ENCODE measurements at regions not wholly inside any gene's neighbourhood (a gene's known extent, or its start where the extent isn't known, plus 50 kb on each side); places are given as distances from the start of the nearest gene placed in this dataset.

DNA sequence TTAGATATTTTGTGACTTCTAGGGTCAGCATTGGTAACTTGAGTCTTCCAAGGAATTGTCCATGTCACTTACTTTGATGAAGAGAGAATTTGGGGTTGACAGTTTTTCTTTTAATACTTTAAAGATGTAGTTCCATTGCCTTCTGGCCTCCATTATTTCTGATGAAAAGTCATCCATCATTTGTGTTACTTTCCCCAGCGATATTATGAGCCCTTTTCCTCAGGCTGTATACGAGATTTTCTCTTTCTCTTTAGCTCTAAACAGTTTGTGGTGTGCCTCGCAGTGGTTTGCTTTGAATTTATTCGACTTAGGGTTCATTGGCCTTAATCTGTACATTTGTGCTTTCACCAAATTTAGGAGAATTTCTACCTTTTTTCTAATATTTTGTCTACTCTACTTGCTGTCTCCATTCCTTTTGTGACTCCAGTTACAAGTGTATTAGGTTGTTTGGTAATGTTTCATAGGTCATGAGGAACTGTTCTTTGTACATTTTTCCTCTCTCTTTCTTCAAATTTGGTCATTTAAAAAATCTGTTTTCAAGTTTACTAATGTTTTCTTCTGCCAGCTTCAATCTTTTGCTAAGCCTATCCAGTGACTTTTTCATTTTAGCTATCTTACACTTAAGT is 131.4 kb upstream of the OTOS start:
- Mint-ChIP-seq H3K9me3 (peaks cover 2 to 8% of the 10 kb centered on the region in 2 donors), H3K27me3 (ENCODE audit: low read depth in 2 of 2) (peaks cover 45 to 70% of the 10 kb centered on the region in 2 donors), H3K36me3 (peaks cover 8% of the 10 kb centered on the region), H3K4me1 (no peaks in the 10 kb centered on the region), H3K27ac (no peak overlapping the region), H3K4me3 (no peak overlapping the region)
- intact Hi-C loops (cut with micrococcal nuclease): no loop called here
- no peak for DNase-seq
- 81% methylated on average over 4 of the region's 4 CpGs for WGBS (ENCODE audit: insufficient coverage)
- H3K27ac ChIP-seq (ENCODE audit: low read length): no peak overlapping the region
- no peaks in the 10 kb centered on the region for H3K9me3 ChIP-seq (ENCODE audit: control insufficient read depth, insufficient read depth, low read length)
- TF ChIP-seq, protein P1, sequence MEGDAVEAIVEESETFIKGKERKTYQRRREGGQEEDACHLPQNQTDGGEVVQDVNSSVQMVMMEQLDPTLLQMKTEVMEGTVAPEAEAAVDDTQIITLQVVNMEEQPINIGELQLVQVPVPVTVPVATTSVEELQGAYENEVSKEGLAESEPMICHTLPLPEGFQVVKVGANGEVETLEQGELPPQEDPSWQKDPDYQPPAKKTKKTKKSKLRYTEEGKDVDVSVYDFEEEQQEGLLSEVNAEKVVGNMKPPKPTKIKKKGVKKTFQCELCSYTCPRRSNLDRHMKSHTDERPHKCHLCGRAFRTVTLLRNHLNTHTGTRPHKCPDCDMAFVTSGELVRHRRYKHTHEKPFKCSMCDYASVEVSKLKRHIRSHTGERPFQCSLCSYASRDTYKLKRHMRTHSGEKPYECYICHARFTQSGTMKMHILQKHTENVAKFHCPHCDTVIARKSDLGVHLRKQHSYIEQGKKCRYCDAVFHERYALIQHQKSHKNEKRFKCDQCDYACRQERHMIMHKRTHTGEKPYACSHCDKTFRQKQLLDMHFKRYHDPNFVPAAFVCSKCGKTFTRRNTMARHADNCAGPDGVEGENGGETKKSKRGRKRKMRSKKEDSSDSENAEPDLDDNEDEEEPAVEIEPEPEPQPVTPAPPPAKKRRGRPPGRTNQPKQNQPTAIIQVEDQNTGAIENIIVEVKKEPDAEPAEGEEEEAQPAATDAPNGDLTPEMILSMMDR (IDR thresholded peaks at IDR 0.05): no peak
- no peak overlapping the region for H3K4me3 ChIP-seq (ENCODE audit: low read length)
- no peaks in the 10 kb centered on the region for H3K4me1 ChIP-seq (ENCODE audit: control insufficient read depth, insufficient read depth, low read length)
- peaks cover 3% of the 10 kb centered on the region for H3K27me3 ChIP-seq (ENCODE audit: control insufficient read depth, insufficient read depth, low read length)
- no peaks in the 10 kb centered on the region for H3K36me3 ChIP-seq (ENCODE audit: control insufficient read depth, insufficient read depth, low read length)
- ATAC-seq: no peak

DNA sequence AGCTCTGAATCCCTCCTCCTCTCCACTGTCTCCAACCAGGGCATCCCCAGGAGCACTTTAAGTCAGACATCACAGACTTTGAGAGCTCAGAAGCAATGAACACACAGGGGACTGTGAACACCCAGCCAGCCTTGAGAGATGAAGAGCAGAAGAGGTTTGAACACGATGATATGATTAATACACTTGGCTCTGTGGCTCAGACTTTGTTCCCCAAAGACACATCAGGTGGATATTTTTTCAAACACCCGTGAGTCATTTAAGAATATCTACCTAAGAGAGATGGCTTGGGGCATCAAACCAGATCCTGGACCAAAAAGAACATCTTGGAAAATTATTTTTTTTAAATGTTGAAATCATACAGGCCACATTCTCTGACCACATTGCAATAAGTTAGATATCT is 134.9 kb upstream of the OTOS start:
- TF ChIP-seq, protein P1 (IDR thresholded peaks at IDR 0.05): no peak
- H3K27ac Mint-ChIP-seq: no peak overlapping the region
- H3K4me1 Mint-ChIP-seq: no peaks in the 10 kb centered on the region
- no peaks in the 10 kb centered on the region for H3K9me3 ChIP-seq (ENCODE audit: control insufficient read depth, insufficient read depth, low read length)
- H3K4me3 ChIP-seq (ENCODE audit: low read length): no peak overlapping the region
- 73% methylated on average over 2 of the region's 2 CpGs for WGBS (ENCODE audit: insufficient coverage)
- no peaks in the 10 kb centered on the region for H3K36me3 ChIP-seq (ENCODE audit: control insufficient read depth, insufficient read depth, low read length)
- DNase-seq (no peak), ATAC-seq (no peak)
- peaks cover 2 to 8% of the 10 kb centered on the region in 2 donors for H3K9me3 Mint-ChIP-seq
- H3K4me3 Mint-ChIP-seq: no peak overlapping the region
- H3K27me3 ChIP-seq (ENCODE audit: control insufficient read depth, insufficient read depth, low read length): peaks cover 4% of the 10 kb centered on the region
- no peak overlapping the region for H3K27ac ChIP-seq (ENCODE audit: low read length)
- H3K36me3 Mint-ChIP-seq: peaks cover 8% of the 10 kb centered on the region
- no peaks in the 10 kb centered on the region for H3K4me1 ChIP-seq (ENCODE audit: control insufficient read depth, insufficient read depth, low read length)
- peaks cover 37 to 71% of the 10 kb centered on the region in 2 donors for H3K27me3 Mint-ChIP-seq (ENCODE audit: low read depth in 2 of 2)
- intact Hi-C loops (cut with micrococcal nuclease): no loop called here

DNA sequence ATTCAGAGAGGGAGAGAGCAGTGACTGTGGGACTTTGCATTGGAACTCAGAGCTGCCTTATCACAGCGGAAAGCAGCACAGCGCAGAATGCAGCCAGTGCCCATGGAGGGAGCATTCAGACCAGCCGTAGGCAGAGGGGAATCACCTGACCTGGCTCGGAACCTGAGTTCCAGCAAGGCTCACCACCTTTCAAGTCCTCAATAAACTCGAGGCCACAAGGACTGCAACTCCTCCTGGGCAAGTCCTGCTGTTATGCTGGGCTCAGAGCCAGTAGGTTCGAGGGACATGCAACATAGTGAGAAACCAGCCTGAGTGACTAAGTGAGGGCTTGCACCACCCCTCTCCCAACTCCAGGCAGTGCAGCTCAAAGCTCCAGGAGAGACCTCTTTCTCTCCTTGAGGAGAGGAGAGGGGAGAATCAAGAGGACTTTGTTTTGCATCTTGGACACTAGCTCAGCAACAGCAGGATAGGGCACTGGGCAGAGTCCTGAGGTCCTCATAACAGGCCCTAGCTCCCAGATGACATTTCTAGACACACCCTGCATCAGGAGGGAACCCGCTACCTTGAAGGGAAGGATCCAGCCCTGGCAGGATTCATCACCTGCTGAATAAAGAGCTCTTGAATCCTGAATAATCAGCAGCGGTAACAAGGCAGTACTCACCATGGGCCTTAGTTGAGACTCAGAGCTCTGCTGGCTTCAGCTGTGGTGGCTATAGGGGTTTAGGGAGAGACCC is 136.8 kb upstream of the OTOS start:
- Histone ChIP-seq H3K27me3 (ENCODE audit: control insufficient read depth, insufficient read depth, low read length) (peaks cover 6% of the 10 kb centered on the region), H3K36me3 (ENCODE audit: control insufficient read depth, insufficient read depth, low read length) (no peaks in the 10 kb centered on the region), H3K4me3 (ENCODE audit: low read length) (no peak overlapping the region), H3K4me1 (ENCODE audit: control insufficient read depth, insufficient read depth, low read length) (no peaks in the 10 kb centered on the region), H3K9me3 (ENCODE audit: control insufficient read depth, insufficient read depth, low read length) (no peaks in the 10 kb centered on the region), H3K27ac (ENCODE audit: low read length) (no peak overlapping the region)
- H3K27me3 Mint-ChIP-seq (ENCODE audit: low read depth in 2 of 2): peaks cover 42 to 85% of the 10 kb centered on the region in 2 donors
- DNase-seq (no peak), ATAC-seq (no peak)
- TF ChIP-seq, protein P1 (IDR thresholded peaks at IDR 0.05): no peak
- WGBS (ENCODE audit: insufficient coverage): 81% methylated on average over 8 of the region's 8 CpGs
- H3K27ac Mint-ChIP-seq: no peak overlapping the region
- H3K4me1 Mint-ChIP-seq: no peaks in the 10 kb centered on the region
- intact Hi-C loops (cut with micrococcal nuclease): no loop called here
- H3K36me3 Mint-ChIP-seq: peaks cover 2% of the 10 kb centered on the region
- no peak overlapping the region for H3K4me3 Mint-ChIP-seq
- H3K9me3 Mint-ChIP-seq: peaks cover 2 to 3% of the 10 kb centered on the region in 2 donors
